Stimulated activated effector memory CD8-positive, alpha-beta T cell treated with anti-CD3 and anti-CD28 coated beads, Interleukin-12 subunit alpha, Interleukin-12 subunit beta, amount 100 ng/mL, for 72 hours (primary cell): ENCODE measurements at regions not wholly inside any gene's neighbourhood (a gene's known extent, or its start where the extent isn't known, plus 50 kb on each side); places are given as distances from the start of the nearest gene placed in this dataset.

Source experiments
- ATAC-seq: fragments of 150-1000 bp; cut with Tn5 transposase; 2 replicates; pipeline ENCODE4 v1.10.0; 2021
- DNase-seq, 2 donors: peaks; one replicate each; pipeline ENCODE4 v3.0.0; 2021 to 2022; ENCODE audit warnings: low spot score in 2 of 2
- H3K27ac Mint-ChIP-seq: one replicate; pipeline ENCODE4 v1.8.0; 2022; ENCODE audit warnings: mild to moderate bottlenecking, mixed read lengths
- H3K36me3 Mint-ChIP-seq: one replicate; pipeline ENCODE4 v1.8.0; 2022; ENCODE audit warnings: mild to moderate bottlenecking, mixed read lengths
- H3K4me1 Mint-ChIP-seq: one replicate; pipeline ENCODE4 v1.8.0; 2022; ENCODE audit warnings: mixed read lengths
- H3K4me3 Mint-ChIP-seq: one replicate; pipeline ENCODE4 v1.8.0; 2022; ENCODE audit warnings: mild to moderate bottlenecking, mixed read lengths
- H3K9me3 Mint-ChIP-seq: one replicate; pipeline ENCODE4 v1.8.0; 2022; ENCODE audit warnings: mixed read lengths

DNA sequence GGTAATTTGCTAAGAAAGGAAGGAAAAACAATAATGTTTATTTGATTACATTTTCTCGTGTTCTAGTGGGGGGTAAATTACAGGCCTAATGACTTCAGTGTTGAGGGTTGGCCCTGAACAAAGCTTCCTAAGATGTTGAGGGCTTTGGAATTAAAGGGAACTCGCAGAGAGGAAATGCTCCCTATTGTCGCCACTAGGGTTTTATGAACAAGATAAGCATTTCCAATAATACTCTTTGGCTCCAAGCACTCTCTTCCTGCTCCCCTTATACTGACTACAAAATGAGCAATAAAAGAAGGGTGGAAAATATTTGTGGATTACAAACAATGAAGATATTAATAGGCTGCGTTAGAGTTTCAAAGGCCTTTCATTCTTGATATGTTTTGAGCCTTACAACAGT lies 363.6 kb downstream of the HS3ST3B1 start:
- ATAC-seq (no peak), DNase-seq (no peak)
- Mint-ChIP-seq H3K27ac (no peak overlapping the region), H3K9me3 (no peaks in the 10 kb centered on the region), H3K4me1 (no peaks in the 10 kb centered on the region), H3K36me3 (no peaks in the 10 kb centered on the region), H3K4me3 (no peak overlapping the region)

GRCh38 chr17:14641117-14641516 lies 340.2 kb downstream of the HS3ST3B1 start:
- no peaks in the 10 kb centered on the region for H3K36me3 Mint-ChIP-seq
- H3K4me3 Mint-ChIP-seq: no peak overlapping the region

DNA sequence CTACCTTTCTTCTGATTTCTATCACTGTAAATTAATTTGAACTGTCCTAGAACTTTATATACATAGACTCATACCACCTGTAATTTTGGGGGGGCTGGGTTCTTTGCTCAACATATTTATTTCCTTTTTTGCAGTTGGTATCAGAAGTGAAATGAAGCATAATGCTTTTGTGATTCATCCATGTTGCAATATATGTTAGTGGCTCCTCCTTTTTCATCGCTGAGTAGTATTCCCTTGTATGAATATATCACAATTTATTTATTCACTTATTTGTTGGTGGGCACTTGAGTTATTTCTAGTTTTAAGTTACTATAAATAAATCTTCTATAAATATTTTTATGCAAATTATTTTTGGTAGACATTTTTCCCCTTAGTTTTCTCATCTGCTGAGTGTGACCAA lies 336.4 kb downstream of the HS3ST3B1 start:
- H3K36me3 Mint-ChIP-seq: no peaks in the 10 kb centered on the region
- H3K4me1 Mint-ChIP-seq: no peaks in the 10 kb centered on the region
- no peak overlapping the region for H3K27ac Mint-ChIP-seq
- ATAC-seq (no peak), DNase-seq (no peak)
- no peaks in the 10 kb centered on the region for H3K9me3 Mint-ChIP-seq
- no peak overlapping the region for H3K4me3 Mint-ChIP-seq

More at GRCh38 chr17:14641117-14641516, 340.2 kb downstream of the HS3ST3B1 start:
- Mint-ChIP-seq H3K9me3 (no peaks in the 10 kb centered on the region), H3K4me1 (no peaks in the 10 kb centered on the region), H3K27ac (no peak overlapping the region)
- DNase-seq (no peak), ATAC-seq (no peak)

GRCh38 chr17:14630621-14631020 lies 329.7 kb downstream of the HS3ST3B1 start:
- Mint-ChIP-seq H3K9me3 (no peaks in the 10 kb centered on the region), H3K4me3 (no peak overlapping the region), H3K27ac (no peak overlapping the region), H3K4me1 (no peaks in the 10 kb centered on the region), H3K36me3 (no peaks in the 10 kb centered on the region)
- no peak for ATAC-seq
- no peak for DNase-seq

- no peaks in the 10 kb centered on the region for H3K4me1 Mint-ChIP-seq
- no peaks in the 10 kb centered on the region for H3K9me3 Mint-ChIP-seq
- DNase-seq (no peak), ATAC-seq (no peak)
- H3K27ac Mint-ChIP-seq: no peak overlapping the region
- H3K4me3 Mint-ChIP-seq: no peak overlapping the region
- no peaks in the 10 kb centered on the region for H3K36me3 Mint-ChIP-seq
Observed at GRCh38 chr17:14630046-14630445, 329.2 kb downstream of the HS3ST3B1 start.

DNA sequence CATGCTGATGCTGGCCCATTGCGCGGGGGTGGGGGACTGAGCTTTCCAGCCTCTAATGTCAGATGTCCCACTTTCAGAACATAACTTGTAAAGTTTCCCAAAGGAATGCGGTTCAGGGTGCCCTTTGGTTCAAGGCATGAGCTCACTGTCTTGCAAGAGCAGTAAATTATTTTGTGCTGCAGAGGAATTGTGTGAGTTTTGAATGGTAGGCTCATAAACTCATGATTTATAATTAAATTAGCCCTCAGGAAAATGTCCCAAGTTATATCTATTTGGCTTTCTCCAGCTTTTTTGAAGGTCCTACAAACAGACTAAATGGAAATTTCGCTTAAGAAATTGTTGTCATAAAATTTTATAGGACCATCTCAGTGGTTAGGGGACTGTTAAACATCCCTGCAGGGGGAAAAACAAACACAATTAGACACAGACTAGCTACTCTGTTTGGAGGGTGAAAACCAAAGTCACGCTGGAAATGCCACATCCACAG lies 321.8 kb downstream of the HS3ST3B1 start:
- Mint-ChIP-seq H3K27ac (no peak overlapping the region), H3K4me1 (no peaks in the 10 kb centered on the region), H3K4me3 (no peak overlapping the region), H3K36me3 (no peaks in the 10 kb centered on the region), H3K9me3 (no peaks in the 10 kb centered on the region)
- no peak for ATAC-seq
- no peak for DNase-seq

- H3K4me3 Mint-ChIP-seq: no peak overlapping the region
- DNase-seq: no peak
Observed at GRCh38 chr17:14621826-14622614, 321.1 kb downstream of the HS3ST3B1 start.

GRCh38 chr17:14619821-14620220 lies 318.9 kb downstream of the HS3ST3B1 start:
- Mint-ChIP-seq H3K4me3 (no peak overlapping the region), H3K4me1 (no peaks in the 10 kb centered on the region), H3K9me3 (no peaks in the 10 kb centered on the region), H3K27ac (no peak overlapping the region), H3K36me3 (no peaks in the 10 kb centered on the region)
- no peak for DNase-seq
- ATAC-seq: no peak

More at GRCh38 chr17:14621826-14622614, 321.1 kb downstream of the HS3ST3B1 start:
- ATAC-seq: no peak
- Mint-ChIP-seq H3K4me1 (no peaks in the 10 kb centered on the region), H3K27ac (no peak overlapping the region), H3K9me3 (no peaks in the 10 kb centered on the region), H3K36me3 (no peaks in the 10 kb centered on the region)

- Mint-ChIP-seq H3K9me3 (no peaks in the 10 kb centered on the region), H3K4me3 (no peak overlapping the region), H3K4me1 (no peaks in the 10 kb centered on the region), H3K27ac (no peak overlapping the region), H3K36me3 (no peaks in the 10 kb centered on the region)
- DNase-seq (no peak), ATAC-seq (no peak)
Observed at GRCh38 chr17:14616528-14616927, 315.6 kb downstream of the HS3ST3B1 start.

GRCh38 chr17:14605267-14605599 lies 304.4 kb downstream of the HS3ST3B1 start:
- Mint-ChIP-seq H3K27ac (no peak overlapping the region), H3K9me3 (peaks cover 5% of the 10 kb centered on the region)
- ATAC-seq: no peak

GRCh38 chr17:14604591-14605266 lies 303.8 kb downstream of the HS3ST3B1 start:
- peaks cover 7% of the 10 kb centered on the region for H3K4me1 Mint-ChIP-seq
- no peak overlapping the region for H3K27ac Mint-ChIP-seq
- H3K36me3 Mint-ChIP-seq: no peaks in the 10 kb centered on the region
- DNase-seq (no peak), ATAC-seq (no peak)
- no peak overlapping the region for H3K4me3 Mint-ChIP-seq
- H3K9me3 Mint-ChIP-seq: peaks cover 1% of the 10 kb centered on the region

More at GRCh38 chr17:14605267-14605599, 304.4 kb downstream of the HS3ST3B1 start:
- no peak overlapping the region for H3K4me3 Mint-ChIP-seq
- no peak for DNase-seq
- H3K36me3 Mint-ChIP-seq: no peaks in the 10 kb centered on the region
- H3K4me1 Mint-ChIP-seq: peaks cover 7% of the 10 kb centered on the region

DNA sequence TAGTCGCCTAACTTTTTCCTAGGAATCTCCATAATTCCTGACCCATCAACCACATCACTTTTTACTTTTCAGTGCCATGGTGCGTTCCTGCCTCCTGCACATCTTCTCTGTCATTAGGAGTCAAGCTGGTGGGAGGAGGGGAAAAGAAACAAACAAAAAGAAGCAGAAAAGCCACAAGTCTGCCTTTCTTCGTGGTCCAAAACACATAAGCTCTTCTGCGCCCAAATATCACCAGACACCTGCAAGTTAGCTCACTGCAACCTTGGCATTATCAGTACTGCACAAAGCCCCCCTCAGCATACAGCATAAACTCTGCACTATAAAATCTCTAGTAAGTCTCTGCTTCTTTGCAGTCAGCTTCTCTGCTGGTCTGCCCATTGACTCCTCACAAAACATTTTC lies 295.3 kb downstream of the HS3ST3B1 start:
- Mint-ChIP-seq H3K9me3 (no peaks in the 10 kb centered on the region), H3K36me3 (no peaks in the 10 kb centered on the region), H3K4me3 (no peak overlapping the region), H3K27ac (no peak overlapping the region), H3K4me1 (no peaks in the 10 kb centered on the region)
- ATAC-seq (no peak), DNase-seq (no peak)

DNA sequence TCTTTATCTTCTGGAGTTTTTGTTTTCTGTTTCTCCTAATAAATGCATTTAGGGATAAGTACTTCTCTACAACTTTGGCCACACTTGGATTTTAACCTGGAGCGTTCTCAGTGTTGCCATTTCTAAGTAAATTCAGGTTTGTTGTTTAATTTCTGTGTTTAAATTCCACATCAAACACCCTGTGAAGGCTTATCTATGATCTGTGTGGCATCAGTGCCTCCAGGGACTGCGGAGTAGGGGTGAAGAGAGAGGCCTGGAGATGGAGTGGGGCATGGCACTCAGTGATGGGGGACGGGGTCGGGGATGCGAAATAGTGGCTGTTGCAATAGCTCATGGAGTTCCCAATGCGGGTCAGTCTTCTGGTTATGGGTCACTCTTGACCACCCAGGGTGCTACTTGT lies 294.8 kb downstream of the HS3ST3B1 start:
- DNase-seq (no peak), ATAC-seq (no peak)
- H3K27ac Mint-ChIP-seq: no peak overlapping the region
- no peaks in the 10 kb centered on the region for H3K9me3 Mint-ChIP-seq
- no peak overlapping the region for H3K4me3 Mint-ChIP-seq
- H3K36me3 Mint-ChIP-seq: no peaks in the 10 kb centered on the region
- no peaks in the 10 kb centered on the region for H3K4me1 Mint-ChIP-seq

- Mint-ChIP-seq H3K4me1 (no peaks in the 10 kb centered on the region), H3K9me3 (no peaks in the 10 kb centered on the region), H3K36me3 (no peaks in the 10 kb centered on the region), H3K27ac (no peak overlapping the region), H3K4me3 (no peak overlapping the region)
- ATAC-seq (peak; percentile 43), DNase-seq (no peak)
Observed at GRCh38 chr17:14594690-14595089, 293.8 kb downstream of the HS3ST3B1 start.

GRCh38 chr17:14593956-14594355 lies 293.1 kb downstream of the HS3ST3B1 start:
- Mint-ChIP-seq H3K4me1 (no peaks in the 10 kb centered on the region), H3K36me3 (no peaks in the 10 kb centered on the region), H3K9me3 (no peaks in the 10 kb centered on the region), H3K4me3 (no peak overlapping the region), H3K27ac (no peak overlapping the region)
- ATAC-seq: no peak
- DNase-seq: no peak
